DOHH2 (cell line): ENCODE measurements at regions not wholly inside any gene's neighbourhood (a gene's known extent, or its start where the extent isn't known, plus 50 kb on each side); places are given as distances from the start of the nearest gene placed in this dataset.

Experiments
- H3F3A ChIP-seq: fragments of 200-600 bp; sonication (generic), shearing (Covaris generic); 2 replicates; pipeline ENCODE4 v1.6.0; 2016; ENCODE audit warnings: antibody characterized with exemption, mild to moderate bottlenecking; ENCODE audit not compliant: control insufficient read depth, insufficient read depth
- H3K27ac ChIP-seq: fragments of 200-600 bp; sonication (generic); 2 replicates; pipeline ENCODE4 v1.5.1; 2014; ENCODE audit warnings: low read depth, mild to moderate bottlenecking, low read length, moderate library complexity
- H3K27me3 ChIP-seq: fragments of 200-600 bp; sonication (generic); 2 replicates; pipeline ENCODE4 v1.6.1; 2014; ENCODE audit warnings: mild to moderate bottlenecking, low read length, mixed read lengths; ENCODE audit not compliant: control insufficient read depth
- H3K36me3 ChIP-seq: fragments of 200-600 bp; sonication (generic); 2 replicates; pipeline ENCODE4 v1.6.1; 2014; ENCODE audit warnings: mild to moderate bottlenecking, low read length, moderate library complexity, mixed read lengths; ENCODE audit not compliant: control insufficient read depth
- H3K4me1 ChIP-seq: fragments of 200-600 bp; sonication (generic); 2 replicates; pipeline ENCODE4 v1.6.1; 2014; ENCODE audit warnings: mild to moderate bottlenecking, low read length, mixed read lengths; ENCODE audit not compliant: control insufficient read depth
- H3K4me2 ChIP-seq: fragments of 200-600 bp; sonication (generic); 2 replicates; pipeline ENCODE4 v1.6.0; 2014; ENCODE audit warnings: mild to moderate bottlenecking, low read length, moderate library complexity
- H3K4me3 ChIP-seq: fragments of 200-600 bp; sonication (generic); 2 replicates; pipeline ENCODE4 v1.5.1; 2014; ENCODE audit warnings: mild to moderate bottlenecking, low read length, mixed read lengths
- H3K79me2 ChIP-seq: fragments of 200-600 bp; sonication (generic); 2 replicates; pipeline ENCODE4 v1.6.1; 2014; ENCODE audit warnings: mild to moderate bottlenecking, low read length, mixed read lengths; ENCODE audit not compliant: control insufficient read depth
- H3K9me2 ChIP-seq: fragments of 200-600 bp; sonication (generic); replicated peaks from 2 replicates; pipeline ENCODE4 v1.6.1; 2014; ENCODE audit warnings: mild to moderate bottlenecking, low read length, mixed read lengths; ENCODE audit not compliant: control insufficient read depth
- H3K9me3 ChIP-seq: fragments of 200-600 bp; sonication (generic); 2 replicates; pipeline ENCODE4 v1.6.1; 2014; ENCODE audit warnings: antibody characterized with exemption, low read length, mixed read lengths; ENCODE audit not compliant: control insufficient read depth, insufficient read depth
- H4K20me1 ChIP-seq: fragments of 200-600 bp; sonication (generic); 2 replicates; pipeline ENCODE4 v1.6.0; 2014; ENCODE audit warnings: low read depth, mild to moderate bottlenecking, antibody characterized with exemption, low read length, moderate library complexity; ENCODE audit not compliant: control insufficient read depth, insufficient read depth
- EZH2phosphoT487 ChIP-seq: fragments of 200-600 bp; sonication (generic); IDR thresholded peaks from 2 replicates; pipeline ENCODE4 v1.6.1; 2017; ENCODE audit warnings: borderline replicate concordance, mild to moderate bottlenecking, antibody characterized with exemption, low read length, moderate library complexity, mixed read lengths
- TF ChIP-seq, protein P1 (sequence below): fragments of 200-600 bp; sonication (generic); IDR thresholded peaks from one replicate; pipeline ENCODE4 v1.5.1; 2014; ENCODE audit warnings: antibody characterized with exemption, mild to moderate bottlenecking, low read depth, low read length; ENCODE audit not compliant: poor library complexity, severe bottlenecking

DNA sequence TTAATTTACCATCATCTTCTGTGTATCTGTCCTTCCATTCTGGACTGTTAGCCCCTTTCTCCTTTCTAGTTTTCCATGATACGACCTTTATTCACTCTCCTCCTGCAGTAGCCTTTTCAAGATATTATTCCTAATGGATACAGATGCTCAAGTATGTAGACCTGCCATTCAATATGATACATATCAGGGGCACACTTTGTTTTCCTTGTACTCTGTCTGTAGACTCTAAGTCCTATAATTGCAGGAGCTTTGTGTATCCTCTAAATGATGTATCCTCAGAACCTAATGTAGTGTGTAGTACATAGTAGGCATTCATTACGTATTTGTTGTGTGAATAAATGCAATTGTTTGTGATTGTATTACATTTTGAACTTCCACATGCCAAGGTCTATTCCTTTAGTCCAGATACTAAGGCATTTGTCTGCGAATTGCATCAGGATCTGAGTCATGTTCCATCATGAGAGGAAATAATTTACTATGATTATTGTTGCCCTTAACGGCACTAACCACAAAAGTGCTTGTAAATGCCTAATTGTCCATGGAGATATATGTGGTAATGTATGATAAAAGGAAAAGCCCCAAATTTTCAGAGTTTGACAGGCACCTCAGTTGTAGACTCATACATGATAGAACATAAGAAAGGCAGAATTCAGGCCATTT lies 57.1 kb upstream of the IZUMO3 start:
- no peaks in the 10 kb centered on the region for H3K4me1 ChIP-seq
- no peaks in the 10 kb centered on the region for H3K9me2 ChIP-seq
- H3K4me2 ChIP-seq = no peak overlapping the region
- H3K4me3 ChIP-seq = no peak overlapping the region
- H3F3A ChIP-seq = no peaks in the 10 kb centered on the region
- H4K20me1 ChIP-seq = no peaks in the 10 kb centered on the region
- no peaks in the 10 kb centered on the region for H3K9me3 ChIP-seq
- no peaks in the 10 kb centered on the region for H3K79me2 ChIP-seq
- no peaks in the 10 kb centered on the region for H3K27me3 ChIP-seq
- no peak overlapping the region for H3K27ac ChIP-seq
- TF ChIP-seq EZH2phosphoT487 = no peak
- TF ChIP-seq, protein P1, sequence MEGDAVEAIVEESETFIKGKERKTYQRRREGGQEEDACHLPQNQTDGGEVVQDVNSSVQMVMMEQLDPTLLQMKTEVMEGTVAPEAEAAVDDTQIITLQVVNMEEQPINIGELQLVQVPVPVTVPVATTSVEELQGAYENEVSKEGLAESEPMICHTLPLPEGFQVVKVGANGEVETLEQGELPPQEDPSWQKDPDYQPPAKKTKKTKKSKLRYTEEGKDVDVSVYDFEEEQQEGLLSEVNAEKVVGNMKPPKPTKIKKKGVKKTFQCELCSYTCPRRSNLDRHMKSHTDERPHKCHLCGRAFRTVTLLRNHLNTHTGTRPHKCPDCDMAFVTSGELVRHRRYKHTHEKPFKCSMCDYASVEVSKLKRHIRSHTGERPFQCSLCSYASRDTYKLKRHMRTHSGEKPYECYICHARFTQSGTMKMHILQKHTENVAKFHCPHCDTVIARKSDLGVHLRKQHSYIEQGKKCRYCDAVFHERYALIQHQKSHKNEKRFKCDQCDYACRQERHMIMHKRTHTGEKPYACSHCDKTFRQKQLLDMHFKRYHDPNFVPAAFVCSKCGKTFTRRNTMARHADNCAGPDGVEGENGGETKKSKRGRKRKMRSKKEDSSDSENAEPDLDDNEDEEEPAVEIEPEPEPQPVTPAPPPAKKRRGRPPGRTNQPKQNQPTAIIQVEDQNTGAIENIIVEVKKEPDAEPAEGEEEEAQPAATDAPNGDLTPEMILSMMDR = no peak
- H3K36me3 ChIP-seq = no peaks in the 10 kb centered on the region
